ENCODE measurements at regions not wholly inside any gene's neighbourhood (a gene's known extent, or its start where the extent isn't known, plus 50 kb on each side); places are given as distances from the start of the nearest gene placed in this dataset.

DNA sequence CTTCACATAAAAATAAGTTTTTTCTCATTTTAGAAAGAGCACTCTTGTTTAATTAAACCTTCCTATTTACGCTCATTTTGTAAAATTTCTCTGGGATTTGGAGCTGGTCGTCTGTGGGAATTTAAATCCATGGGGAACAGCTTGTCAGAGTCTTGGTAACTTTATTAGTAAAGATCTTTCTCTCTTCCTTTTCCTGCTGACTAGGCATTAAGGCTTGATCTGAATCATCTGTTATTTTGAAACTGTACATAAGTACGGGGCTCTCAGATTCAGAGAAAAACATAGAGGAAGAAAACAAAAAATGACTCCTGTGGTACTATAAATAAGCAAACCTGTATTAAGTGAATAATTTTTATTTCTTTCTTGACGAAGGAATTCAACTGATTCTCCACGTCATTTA is 150.2 kb downstream of the ST6GAL2 start:
- no peaks in the 10 kb centered on the region for H3K4me1 ChIP-seq
- no peaks in the 10 kb centered on the region for H3K27me3 ChIP-seq
- no peak for TF ChIP-seq CTCF (IDR thresholded peaks at IDR 0.05)
- TF ChIP-seq POLR2A (IDR thresholded peaks at IDR 0.05), result no peak
- no peaks in the 10 kb centered on the region for H3K36me3 ChIP-seq
- H3K9me3 ChIP-seq, result no peaks in the 10 kb centered on the region
- DNase-seq (no peak), ATAC-seq (no peak)
- no peak overlapping the region for H3K27ac ChIP-seq
- intact Hi-C loops (cut with DNase I), result no loop called here
- WGBS (ENCODE audit: insufficient coverage, low coverage, low lambda C conversion rate, missing lambda C conversion rate), result 51% methylated on average over 5 of the region's 5 CpGs
- no peak overlapping the region for H3K4me3 ChIP-seq

- no peak overlapping the region for H3K27ac ChIP-seq
- no peaks in the 10 kb centered on the region for H3K27me3 ChIP-seq
- no peaks in the 10 kb centered on the region for H3K4me1 ChIP-seq
- intact Hi-C loops (cut with DNase I), result no loop called here
- no peaks in the 10 kb centered on the region for H3K36me3 ChIP-seq
- no peak overlapping the region for H3K4me3 ChIP-seq
- no peak for TF ChIP-seq CTCF (IDR thresholded peaks at IDR 0.05)
- no peak for TF ChIP-seq POLR2A (IDR thresholded peaks at IDR 0.05)
- WGBS (ENCODE audit: insufficient coverage, low coverage, low lambda C conversion rate, missing lambda C conversion rate), result 58% methylated on average over 2 of the region's 2 CpGs
- ATAC-seq (no peak), DNase-seq (no peak)
- no peaks in the 10 kb centered on the region for H3K9me3 ChIP-seq
These were observed 149.7 kb downstream of the ST6GAL2 start for GRCh38 chr2:106736221-106736620.

DNA sequence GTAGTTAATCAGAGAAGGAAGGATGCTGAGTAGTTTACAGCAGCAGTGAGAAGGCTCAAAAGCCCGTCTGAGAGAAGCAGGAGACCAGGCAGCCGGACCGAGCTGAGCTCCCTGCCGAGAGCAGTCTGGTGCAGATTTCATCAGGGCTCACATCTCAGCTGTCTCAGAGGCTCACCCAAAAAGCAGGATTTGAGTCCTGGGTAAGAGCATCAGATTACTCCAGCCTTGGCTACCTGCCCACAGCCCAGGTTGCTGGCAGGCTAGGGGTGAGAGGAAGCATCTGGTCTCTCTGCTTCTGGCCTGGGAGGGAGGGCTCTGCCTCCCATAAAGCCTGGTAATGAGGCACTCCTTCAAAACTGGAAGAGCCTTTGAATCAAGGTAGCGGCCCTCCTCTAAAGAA is 140.5 kb downstream of the ST6GAL2 start:
- intact Hi-C loops (cut with DNase I), result no loop called here
- no peaks in the 10 kb centered on the region for H3K9me3 ChIP-seq
- H3K4me1 ChIP-seq, result no peaks in the 10 kb centered on the region
- no peaks in the 10 kb centered on the region for H3K27me3 ChIP-seq
- H3K4me3 ChIP-seq, result no peak overlapping the region
- no peaks in the 10 kb centered on the region for H3K36me3 ChIP-seq
- WGBS (ENCODE audit: insufficient coverage, low coverage, low lambda C conversion rate, missing lambda C conversion rate), result 8% methylated on average over 5 of the region's 5 CpGs
- DNase-seq (no peak), ATAC-seq (no peak)
- TF ChIP-seq POLR2A (IDR thresholded peaks at IDR 0.05) (no peak), CTCF (IDR thresholded peaks at IDR 0.05) (no peak)
- no peak overlapping the region for H3K27ac ChIP-seq

DNA sequence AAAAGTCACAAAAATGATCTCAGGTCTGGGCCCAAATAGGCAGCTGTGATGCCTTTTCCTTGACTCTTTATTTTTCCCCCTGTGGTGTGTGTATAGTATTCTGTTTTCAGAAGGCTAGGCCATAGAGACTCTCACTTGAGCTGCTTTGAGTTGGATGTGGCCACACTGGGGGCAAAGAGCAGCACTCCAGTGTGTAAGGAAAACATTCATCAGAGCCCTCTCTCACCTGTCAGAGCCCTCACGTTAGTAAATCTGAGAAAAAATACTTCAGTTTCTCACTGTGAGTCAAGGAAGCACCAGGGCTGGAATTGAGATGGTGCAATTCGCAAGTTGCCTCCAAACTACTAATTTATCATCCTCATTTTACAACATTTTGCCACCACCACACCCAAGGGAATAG is 136.1 kb downstream of the ST6GAL2 start:
- H3K4me1 ChIP-seq, result no peaks in the 10 kb centered on the region
- H3K9me3 ChIP-seq, result no peaks in the 10 kb centered on the region
- intact Hi-C loops (cut with DNase I), result no loop called here
- DNase-seq (no peak), ATAC-seq (no peak)
- TF ChIP-seq POLR2A (IDR thresholded peaks at IDR 0.05) (no peak), CTCF (IDR thresholded peaks at IDR 0.05) (no peak)
- WGBS (ENCODE audit: insufficient coverage, low coverage, low lambda C conversion rate, missing lambda C conversion rate), result 23% methylated on average over 2 of the region's 2 CpGs
- H3K36me3 ChIP-seq, result no peaks in the 10 kb centered on the region
- no peaks in the 10 kb centered on the region for H3K27me3 ChIP-seq
- H3K27ac ChIP-seq, result no peak overlapping the region
- H3K4me3 ChIP-seq, result no peak overlapping the region

Measured in right lobe of liver (tissue), 6 donors.